Urothelium cell line (cell line): ENCODE measurements at regions not wholly inside any gene's neighbourhood (a gene's known extent, or its start where the extent isn't known, plus 50 kb on each side); places are given as distances from the start of the nearest gene placed in this dataset.

ENCODE experiments used
- DNase-seq: peaks from one replicate; pipeline ENCODE4 v3.0.0; 2011; ENCODE audit warnings: low spot score, mixed read lengths
- FAIRE-seq: peaks from 2 replicates; lab custom pipeline; 2011; peaks lifted over from hg19 to GRCh38; lab: Jason Lieb, UNC

- DNase-seq (no peak), FAIRE-seq (no peak)
Observed at GRCh38 chr17:72402727-72403210, 281.9 kb downstream of the SOX9 start.

GRCh38 chr17:72403713-72404209 lies 282.9 kb downstream of the SOX9 start:
- FAIRE-seq (peak; percentile 89), DNase-seq (no peak)

GRCh38 chr17:72404872-72405271 lies 284.1 kb downstream of the SOX9 start:
- DNase-seq: no peak
- peak; percentile 71 for FAIRE-seq

GRCh38 chr17:72405662-72406230 lies 284.9 kb downstream of the SOX9 start:
- DNase-seq: no peak
- peak; percentile 67 for FAIRE-seq

- FAIRE-seq (peak; percentile 44), DNase-seq (no peak)
Observed at GRCh38 chr17:72406498-72406897, 285.7 kb downstream of the SOX9 start.

GRCh38 chr17:72407336-72407909 lies 286.6 kb downstream of the SOX9 start:
- FAIRE-seq (peak; percentile 97), DNase-seq (peak; percentile 98)

- no peak for DNase-seq
- no peak for FAIRE-seq
Observed at GRCh38 chr17:72407931-72408330, 287.1 kb downstream of the SOX9 start.

- no peak for DNase-seq
- no peak for FAIRE-seq
Observed at GRCh38 chr17:72408641-72409040, 287.8 kb downstream of the SOX9 start.

- no peak for FAIRE-seq
Observed at GRCh38 chr17:72409405-72410002, 288.7 kb downstream of the SOX9 start.

GRCh38 chr17:72411124-72411563 lies 290.3 kb downstream of the SOX9 start:
- FAIRE-seq: peak; percentile 95

More at GRCh38 chr17:72409405-72410002, 288.7 kb downstream of the SOX9 start:
- no peak for DNase-seq

GRCh38 chr17:72412650-72413076 lies 291.8 kb downstream of the SOX9 start:
- FAIRE-seq: no peak
- DNase-seq: no peak

More at GRCh38 chr17:72411124-72411563, 290.3 kb downstream of the SOX9 start:
- peak; percentile 87 for DNase-seq

GRCh38 chr17:72413077-72414031 lies 292.5 kb downstream of the SOX9 start:
- FAIRE-seq (peak; percentile 50), DNase-seq (no peak)

GRCh38 chr17:72414032-72414396 lies 293.2 kb downstream of the SOX9 start:
- FAIRE-seq (peak; percentile 91), DNase-seq (no peak)

GRCh38 chr17:72414967-72415853 lies 294.4 kb downstream of the SOX9 start:
- no peak for DNase-seq
- peak; percentile 97 for FAIRE-seq

GRCh38 chr17:72416054-72416675 lies 295.3 kb downstream of the SOX9 start:
- FAIRE-seq: peak; percentile 86
- peak; percentile 94 for DNase-seq

- peak; percentile 83 for FAIRE-seq
Observed at GRCh38 chr17:72416905-72417304, 296.1 kb downstream of the SOX9 start.

GRCh38 chr17:72417627-72418026 lies 296.8 kb downstream of the SOX9 start:
- FAIRE-seq (no peak), DNase-seq (no peak)

More at GRCh38 chr17:72416905-72417304, 296.1 kb downstream of the SOX9 start:
- no peak for DNase-seq

GRCh38 chr17:72419866-72420774 lies 299.3 kb downstream of the SOX9 start:
- DNase-seq: peak; percentile 91
- peak; percentile 99 for FAIRE-seq
